HPDE6-E6E7 (cell line): ENCODE measurements at regions not wholly inside any gene's neighbourhood (a gene's known extent, or its start where the extent isn't known, plus 50 kb on each side); places are given as distances from the start of the nearest gene placed in this dataset.
"Not testable (repeated sequence)": the region's sequence is repeated elsewhere in the genome, so short reads cannot be mapped to it uniquely, and the experiment has no call there.

Experiments
- DNase-seq: peaks from one replicate; pipeline ENCODE4 v3.0.0; 2011; ENCODE audit warnings: missing footprints; ENCODE audit errors: extremely low spot score

DNA sequence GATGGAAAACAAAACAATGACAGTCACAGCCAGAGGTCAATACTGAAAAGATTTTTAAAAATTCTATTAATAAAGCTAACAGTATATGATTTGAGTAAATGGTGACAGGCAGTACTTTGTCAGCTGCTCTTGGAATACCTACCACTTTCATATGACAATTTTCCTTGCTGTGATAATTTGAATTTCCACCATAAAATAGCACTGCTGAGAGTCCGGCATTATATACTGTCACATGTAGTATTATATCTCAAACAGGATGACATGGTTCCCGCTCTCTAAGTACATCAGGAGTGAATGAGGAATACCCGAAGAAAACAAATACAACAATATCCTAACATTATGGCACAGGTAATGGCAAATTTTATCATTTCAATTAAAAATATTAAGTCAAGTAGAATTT, 146.8 kb upstream of the TMPRSS15 start:
- DNase-seq = no peak

DNA sequence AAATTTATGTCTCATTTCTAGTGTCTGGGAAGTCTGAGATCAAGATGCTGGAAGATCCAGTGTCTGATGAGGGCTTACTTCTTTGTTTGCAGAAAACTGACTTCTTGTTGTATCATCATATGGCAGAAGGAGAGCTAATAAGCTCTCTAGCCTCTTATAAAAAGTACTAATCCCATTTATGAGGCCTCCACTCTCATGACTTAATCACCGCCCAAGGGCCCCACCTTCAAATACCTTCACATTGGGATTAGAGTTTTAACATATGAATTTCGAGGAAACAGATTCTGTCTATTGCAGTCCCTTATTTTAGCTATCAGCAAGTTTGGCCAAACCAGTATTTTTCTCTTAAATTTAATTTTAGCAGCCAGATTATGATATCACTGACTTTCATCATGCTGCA, 150.2 kb upstream of the TMPRSS15 start:
- no peak for DNase-seq

DNA sequence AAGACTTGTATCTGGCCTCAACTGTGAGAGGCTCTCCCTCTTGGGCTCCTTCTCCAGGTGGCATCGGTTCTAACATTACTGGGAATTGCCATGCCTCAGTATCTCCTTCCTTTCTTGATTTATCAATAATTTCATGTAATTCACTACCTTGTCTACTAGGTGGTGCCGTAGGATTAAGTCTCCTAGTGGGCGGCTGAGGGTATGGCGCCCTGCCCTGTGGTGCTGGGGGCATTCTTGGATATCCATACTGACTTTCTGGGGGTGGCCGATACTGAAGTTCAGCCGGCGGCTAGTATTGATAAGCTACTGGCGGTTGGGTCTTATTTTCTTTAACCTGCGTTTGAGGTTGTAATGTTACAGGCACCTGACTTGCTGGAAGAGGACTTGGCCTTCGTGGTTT, 164.2 kb upstream of the TMPRSS15 start:
- DNase-seq = not testable (repeated sequence)

DNA sequence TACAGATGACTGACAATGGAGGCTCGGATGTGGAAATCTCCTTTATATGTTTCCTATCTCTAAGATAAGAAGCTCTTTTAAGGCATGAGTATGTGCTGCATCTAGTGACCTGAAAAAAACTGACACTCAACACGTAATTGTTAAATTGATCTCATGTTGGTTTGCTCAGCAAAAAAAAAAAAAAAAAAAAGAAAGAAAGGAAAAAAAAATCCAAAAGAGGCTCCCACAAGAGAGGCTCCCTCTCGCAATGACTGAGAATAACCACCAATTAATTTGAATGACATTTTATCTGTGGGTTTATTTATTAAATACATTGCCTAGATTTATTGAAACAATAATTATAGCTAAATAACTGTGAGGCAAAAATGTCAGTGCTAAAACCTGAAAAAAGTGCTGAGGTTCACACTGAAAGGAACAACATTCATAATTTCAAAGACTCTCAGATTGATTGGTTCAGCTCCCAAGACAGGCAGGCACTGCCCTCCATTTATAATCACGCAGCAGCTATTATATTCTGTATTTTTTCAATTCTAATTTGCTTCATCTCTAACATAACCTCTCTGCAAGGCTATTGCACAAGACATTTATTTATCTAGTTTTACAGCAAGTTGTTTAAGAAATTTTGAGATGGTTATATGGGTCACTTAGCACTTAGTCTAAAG, 184.5 kb upstream of the TMPRSS15 start:
- no peak for DNase-seq

DNA sequence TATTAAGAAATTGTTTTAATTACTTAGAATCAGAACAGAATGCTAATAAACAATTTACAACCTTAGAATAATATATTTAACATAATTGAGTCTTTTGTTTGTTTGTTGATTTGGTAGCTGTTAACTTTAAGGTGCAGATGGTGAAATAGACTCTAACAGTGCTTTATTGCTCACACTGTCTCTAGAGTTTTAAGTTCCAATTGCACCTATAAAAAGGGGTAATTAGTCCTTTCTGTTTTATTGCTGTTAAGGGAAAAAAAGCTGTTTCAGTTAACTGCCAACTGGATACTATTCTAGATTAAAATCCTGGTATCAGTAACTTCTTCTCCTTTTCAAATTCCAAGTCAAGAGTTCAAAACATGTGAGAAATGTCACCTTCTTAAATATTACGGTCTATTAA, 197.6 kb upstream of the TMPRSS15 start:
- DNase-seq = no peak

DNA sequence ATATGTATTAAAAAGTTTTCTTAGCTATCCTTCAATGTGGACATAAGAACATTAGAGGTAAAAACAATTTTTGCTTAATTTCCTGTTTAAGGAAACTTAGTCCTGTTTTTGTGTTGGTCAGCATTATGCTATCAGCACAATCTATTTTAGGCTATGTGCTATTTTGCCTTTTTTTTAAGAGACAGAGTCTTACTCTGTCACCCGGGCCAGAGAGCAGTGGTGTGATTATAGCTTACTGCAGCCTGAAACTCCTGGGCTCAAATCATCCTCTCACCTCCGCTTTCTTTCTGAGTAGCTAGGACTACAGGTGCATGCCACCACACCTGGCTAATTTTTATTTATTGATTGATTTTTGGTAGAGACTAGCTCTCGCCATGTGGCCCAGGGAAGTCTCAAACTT, 199.1 kb upstream of the TMPRSS15 start:
- DNase-seq = no peak

DNA sequence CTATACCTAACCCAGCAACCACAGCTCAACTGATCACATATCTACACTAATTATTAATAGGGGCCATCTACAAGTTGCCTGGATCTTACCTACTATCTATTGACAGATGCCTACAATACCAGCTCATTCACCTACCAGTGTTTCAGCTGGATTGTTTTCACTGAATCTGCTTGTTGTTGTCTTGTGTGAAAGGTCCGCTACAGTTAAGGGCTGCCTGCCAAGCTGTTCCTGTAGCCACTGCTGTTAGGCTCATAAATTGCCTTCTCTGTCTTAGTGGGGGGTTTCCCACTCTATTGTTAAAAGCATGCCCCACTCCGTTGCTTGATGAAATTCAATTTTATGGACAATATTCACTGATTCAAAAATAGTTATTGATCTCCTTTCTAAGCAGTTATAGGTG, 199.7 kb upstream of the TMPRSS15 start:
- no peak for DNase-seq

DNA sequence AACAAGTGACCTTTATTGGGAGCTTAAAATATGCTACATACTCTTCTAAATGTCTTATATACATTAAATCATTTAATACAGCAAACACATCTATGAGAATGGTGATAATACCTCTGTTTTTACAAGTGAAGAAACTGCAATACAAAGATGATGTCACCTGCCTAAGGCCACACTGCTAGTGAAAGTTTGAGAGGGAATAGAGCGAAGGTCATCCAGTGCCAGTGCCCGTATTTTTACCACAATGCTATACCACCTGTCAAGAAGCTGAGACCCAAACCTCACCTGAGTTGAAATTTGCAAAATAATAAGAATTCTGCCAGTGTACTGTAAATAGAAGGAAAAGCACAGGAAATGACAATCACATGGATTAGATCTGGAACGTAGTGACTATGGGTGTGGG, 200.4 kb upstream of the TMPRSS15 start:
- DNase-seq = no peak

DNA sequence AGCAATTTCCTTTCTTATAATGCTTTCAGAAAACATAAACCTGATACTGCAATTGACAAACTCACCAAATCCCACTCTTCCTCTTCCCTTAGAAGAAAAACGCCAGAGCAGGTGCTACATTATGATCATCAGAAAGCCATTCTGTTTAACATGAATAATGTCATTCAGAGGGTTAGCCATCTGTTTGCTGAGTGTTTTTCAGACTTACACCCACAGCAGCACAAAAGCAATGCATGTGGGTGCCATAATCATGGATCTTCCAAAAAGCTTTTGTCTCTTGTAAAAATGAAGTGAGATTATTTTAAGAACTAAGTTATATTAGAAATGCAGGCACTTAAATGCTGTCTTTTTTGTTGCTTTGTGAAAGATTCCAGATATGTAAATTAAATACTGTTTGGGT, 204.6 kb upstream of the TMPRSS15 start:
- DNase-seq = no peak

DNA sequence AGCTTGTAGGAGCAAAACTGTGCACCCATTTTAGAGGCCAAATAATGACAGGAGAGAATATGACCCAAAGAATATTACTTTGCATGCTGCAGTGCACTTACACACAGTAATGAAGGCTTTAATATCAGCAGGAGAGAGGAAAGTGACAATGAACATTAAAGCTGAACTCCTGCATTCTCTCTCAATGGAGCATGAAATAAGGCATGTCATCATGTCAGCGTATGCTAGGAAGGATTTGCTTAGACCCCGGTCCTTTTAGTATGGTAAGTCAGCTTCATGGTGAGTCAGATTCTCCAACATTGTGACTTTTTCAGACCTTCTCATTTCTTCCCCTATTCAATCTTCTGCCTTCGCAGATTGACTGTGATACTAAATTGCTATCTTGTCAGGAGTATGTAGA, 210.7 kb upstream of the TMPRSS15 start:
- DNase-seq = no peak

DNA sequence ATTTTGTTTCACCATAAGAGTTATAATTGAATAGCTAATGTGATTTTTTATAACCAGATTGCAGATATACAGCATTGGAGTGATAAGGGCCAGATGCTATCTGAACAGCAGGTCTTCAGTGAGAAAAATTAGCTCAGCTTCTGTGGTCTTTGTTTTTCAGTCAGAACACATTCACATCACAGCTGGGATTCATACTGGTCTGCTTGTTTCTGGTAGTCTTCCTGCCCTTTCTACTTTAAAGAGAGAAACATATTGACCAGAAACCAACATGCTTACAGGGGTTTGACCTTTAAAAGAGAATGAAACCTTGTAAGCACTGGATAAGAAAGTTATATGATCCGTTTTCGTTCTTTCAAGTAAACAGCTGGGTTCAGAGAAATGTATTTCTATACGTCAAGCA, 213.7 kb upstream of the TMPRSS15 start:
- DNase-seq = no peak

DNA sequence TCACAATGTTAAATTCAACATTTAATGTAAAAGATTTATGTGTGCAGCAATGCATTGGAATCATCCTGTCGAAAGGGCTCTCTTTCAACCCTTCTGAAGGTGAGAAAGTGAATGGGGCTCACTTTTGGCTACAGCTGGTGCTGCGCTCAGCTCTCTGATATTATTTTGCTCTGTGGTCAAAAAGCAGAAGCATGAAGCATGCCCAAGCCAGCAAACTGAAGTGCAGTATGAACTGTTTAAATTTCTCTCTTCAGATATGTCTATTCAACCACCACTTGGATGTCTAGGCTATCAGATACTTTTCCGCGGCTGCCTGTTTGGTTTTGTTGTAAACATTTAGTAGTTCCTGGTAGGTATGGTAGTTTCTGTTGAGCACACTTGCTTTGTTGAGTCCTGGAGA, 216.9 kb upstream of the TMPRSS15 start:
- no peak for DNase-seq

DNA sequence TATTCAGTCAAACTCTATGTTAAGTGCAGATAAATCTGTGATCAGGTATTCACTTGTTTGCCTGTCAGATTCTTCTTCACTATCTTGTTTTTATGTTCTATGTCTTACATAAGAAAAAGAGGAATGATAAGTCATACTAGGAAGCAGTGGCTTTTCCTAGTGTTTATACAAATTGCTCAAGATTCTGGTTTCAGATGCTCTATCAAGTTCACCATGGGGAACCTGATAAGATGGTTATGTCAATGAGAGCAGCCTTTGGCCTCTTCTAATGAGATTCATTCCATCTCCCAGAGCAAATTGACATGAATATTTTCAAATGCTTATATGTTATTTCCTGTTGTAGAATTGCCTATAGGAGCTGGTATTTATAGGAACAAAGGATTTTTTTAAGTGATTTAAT, 218.8 kb upstream of the TMPRSS15 start:
- no peak for DNase-seq

DNA sequence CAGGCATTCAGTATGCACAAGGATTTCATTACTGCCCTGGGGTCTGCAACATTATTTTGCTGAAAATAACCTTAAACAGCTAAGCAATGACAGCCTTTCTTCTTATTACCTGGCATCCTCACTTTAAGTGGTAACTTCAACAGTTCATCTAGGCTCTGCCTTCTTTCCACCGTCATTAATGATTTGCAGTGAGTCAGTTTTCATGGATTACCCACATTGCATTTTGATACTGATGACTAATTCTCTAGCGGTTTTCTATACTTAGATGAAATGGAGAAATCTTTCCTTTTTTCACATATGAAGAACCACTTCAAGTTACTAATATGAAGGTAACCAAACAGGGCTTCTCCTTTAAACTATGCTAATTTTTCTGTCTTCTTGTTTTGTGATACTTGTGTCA, 226.9 kb upstream of the TMPRSS15 start:
- no peak for DNase-seq

DNA sequence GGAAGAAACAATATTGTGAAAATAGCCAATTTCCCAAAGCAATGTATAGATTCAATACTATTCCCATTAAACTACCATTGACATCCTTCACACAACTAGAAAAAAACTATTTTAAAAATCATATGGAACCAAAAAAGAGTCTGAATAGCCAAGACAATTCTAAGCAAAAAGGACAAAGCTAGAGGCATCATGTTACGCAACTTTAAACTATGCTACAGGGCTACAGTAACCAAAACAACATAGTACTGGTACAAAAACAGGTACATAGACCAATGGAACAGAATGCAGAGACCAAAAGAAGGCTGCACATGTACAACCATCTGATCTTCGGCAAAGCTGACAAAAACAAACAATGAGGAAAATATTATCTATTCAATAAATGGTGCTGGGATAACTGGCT, 233.3 kb upstream of the TMPRSS15 start:
- DNase-seq = no peak

DNA sequence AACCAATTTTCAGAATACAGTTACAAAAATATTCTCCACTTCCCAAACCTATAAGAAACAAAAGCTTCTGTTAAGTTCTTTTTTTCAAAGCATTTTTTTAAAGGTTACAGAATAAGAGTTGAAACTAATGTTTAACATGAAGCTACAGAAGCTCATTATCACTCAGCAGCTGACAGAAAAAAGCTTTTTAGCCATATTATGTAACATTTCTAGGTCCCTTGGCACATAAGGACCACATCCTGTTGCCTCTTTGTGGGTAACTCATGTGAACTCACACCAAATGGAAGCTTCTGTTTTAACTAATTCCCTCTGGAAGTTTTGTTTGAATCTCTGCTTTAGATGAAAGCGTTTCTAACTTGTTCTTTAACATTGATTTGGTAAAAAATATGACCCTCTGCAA, 242.5 kb upstream of the TMPRSS15 start:
- DNase-seq = no peak

DNA sequence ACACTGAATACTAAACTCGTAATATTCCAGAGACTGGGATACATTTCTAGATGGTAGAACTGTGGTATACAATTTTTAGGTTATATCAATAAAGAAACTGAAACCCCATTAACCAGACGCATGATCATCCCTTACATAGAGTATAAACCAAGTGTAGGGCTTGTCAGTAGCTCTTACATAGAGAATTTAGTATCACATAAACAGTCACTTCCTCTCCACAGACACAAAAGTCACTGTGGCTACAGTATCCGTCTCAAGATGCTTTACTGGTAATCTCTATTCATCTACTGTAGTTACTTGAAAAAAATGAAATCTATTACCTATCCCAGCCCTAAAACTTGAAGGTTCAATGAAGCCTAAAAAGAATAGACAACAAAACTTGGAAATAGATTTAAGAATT, 252.3 kb upstream of the TMPRSS15 start:
- DNase-seq = no peak

DNA sequence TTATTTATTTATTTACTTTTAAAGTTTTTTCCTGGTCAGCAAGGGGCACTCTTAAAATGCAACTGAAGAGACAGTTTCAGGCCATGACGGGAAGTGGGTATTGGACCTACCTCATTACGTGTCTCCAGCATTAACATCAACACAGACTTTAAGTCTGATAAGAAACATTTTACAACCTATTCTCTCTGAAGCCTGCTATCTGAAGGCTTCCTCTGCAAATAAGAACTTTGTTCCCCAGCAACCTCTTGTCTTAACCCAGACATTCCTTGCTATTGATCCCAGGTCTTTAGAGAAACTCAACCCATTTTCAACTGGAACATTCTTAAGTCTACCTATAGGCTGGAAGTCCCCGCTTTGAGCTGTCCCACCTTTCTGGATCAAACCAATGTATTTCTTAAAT, 258.3 kb upstream of the TMPRSS15 start:
- no peak for DNase-seq

DNA sequence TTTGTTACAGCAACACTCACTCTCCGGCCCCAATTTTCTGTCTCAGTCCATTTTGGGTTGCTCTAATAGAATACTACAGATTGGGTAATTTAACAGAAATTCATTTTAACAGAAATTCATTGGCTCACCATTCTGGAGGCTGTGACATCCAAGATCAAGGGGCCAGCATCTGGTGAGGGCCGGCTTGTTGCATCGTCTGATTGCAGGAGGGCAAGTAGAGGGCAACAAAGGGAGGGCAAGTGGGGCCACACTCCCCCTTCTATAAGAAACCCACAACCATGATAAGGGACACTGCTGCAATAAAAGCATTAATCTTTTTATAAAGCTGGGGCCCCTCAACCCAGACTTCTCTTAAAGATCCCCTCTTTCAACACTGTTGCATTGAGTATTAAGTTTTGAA, 260.1 kb upstream of the TMPRSS15 start:
- no peak for DNase-seq

DNA sequence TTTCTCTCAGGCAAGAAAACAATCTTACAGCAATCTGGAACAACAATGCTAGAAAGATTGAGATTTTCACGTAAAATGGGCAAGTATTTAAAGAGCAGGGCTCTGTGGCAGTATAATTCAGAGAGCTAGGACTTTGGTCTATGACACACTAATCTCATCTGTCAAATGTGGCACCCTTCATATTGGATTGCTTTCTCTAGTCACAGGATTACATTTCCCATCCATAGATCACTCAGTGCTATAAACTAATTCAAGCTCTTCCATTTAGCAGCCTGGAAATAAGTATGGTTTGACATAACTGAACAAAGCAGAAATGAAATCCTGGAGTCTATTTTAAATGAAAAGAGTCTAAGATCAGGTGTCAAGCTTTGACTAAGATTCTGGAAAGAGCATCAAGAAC, 263.1 kb upstream of the TMPRSS15 start:
- no peak for DNase-seq

DNA sequence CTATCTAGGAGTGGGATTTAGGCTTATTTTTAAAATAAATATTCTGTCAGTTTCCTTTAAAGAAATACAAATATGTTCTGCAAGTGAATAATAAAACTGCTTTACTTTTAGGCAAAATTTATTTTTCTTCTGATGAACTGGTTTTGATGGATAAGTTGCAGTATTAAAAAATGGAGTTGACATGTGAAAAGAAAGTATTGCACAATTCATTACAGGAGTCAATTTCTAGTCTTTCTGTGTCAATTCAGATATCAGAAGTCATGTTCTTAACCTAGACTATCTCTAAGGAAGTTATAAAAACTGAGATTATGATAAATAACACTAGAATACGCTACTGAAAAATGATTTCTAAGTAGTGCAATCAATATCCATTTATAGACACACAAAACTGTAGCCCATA, 270.2 kb upstream of the TMPRSS15 start:
- no peak for DNase-seq

DNA sequence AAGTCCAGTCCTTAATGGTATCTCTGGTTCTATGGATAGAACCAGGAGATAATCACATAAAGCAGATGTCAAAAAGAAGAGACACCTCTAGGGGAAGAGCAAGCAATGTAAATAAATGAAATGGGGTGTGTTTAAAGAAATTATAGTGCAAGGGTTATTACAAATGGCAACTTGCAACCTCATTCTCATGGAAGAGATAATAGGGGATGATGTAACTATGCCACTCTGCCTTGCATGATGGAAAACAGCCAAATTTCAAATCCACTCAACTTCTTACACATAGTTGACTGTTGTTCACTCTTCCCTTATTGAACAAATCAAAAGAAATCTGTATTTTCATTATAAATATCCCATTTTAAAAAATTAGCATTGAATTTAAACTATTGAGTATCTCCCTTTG, 274.0 kb upstream of the TMPRSS15 start:
- no peak for DNase-seq

DNA sequence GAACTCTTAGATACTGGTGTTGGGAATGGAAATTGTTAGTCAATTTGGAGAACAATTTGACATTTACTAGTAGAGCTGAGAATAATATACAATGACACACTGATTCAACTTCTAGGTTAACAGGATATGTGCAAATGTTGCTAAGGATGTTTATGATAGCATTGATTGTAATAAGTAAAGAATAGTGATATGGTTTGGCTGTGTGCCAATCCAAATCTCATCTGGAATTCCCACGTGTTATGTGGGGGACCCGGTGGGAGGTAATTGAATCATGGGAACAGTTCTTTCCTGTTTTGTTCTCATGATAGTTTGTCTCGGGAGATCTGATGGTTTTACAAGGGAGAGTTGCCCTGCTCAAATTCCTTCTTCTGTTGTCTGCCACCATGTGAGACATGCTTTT, 302.4 kb upstream of the TMPRSS15 start:
- DNase-seq = no peak

DNA sequence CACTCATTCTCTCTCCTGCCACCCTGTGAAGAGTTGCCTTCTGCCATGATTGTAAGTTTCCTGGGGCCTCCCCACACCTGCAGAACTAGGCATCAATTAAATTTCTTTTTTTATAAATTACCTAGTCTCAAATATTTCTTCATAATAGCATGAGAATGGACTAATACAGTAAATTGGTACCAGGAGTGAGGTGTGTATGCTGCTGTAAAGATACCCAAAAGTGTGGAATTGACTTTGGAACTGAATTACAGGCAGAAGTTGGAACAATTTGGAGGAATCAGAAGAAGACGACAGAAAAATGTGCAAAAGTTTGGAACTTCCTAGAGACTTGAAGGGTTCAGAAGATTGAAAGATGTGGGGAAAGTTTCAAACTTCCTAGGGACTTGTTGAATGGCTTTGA, 308.1 kb upstream of the TMPRSS15 start:
- DNase-seq = no peak

DNA sequence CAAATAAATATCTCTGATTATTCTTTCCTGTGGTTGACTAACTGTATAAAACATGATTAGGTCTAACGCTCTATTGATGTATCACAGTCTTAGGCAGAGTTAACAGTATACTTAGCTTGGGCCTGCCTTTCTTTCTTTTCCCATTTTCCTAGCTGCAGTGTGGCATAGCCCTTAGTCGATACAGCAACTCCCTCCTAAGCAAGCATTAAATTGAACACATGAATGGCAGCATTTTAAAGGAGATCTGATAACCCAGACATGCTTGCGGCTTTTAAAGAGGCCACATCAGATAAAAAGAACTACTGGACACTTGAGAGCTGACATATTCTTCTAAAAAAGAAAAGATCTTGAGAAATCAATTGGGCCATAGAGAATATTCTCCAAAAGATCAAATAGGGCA, 312.0 kb upstream of the TMPRSS15 start:
- DNase-seq = no peak
